Lower leg skin (tissue), 4 donors: ENCODE measurements at regions not wholly inside any gene's neighbourhood (a gene's known extent, or its start where the extent isn't known, plus 50 kb on each side); places are given as distances from the start of the nearest gene placed in this dataset.

Source experiments
- DNase-seq, 2 donors: peaks; one replicate each; pipeline ENCODE4 v3.0.0-alpha.2; 2019; ENCODE audit warnings: low spot score in 2 of 2
- H3K4me3 ChIP-seq: fragments of 200-600 bp; sonication (generic); 2 replicates; pipeline ENCODE4 v1.5.1; 2017; ENCODE audit warnings: mild to moderate bottlenecking, low read depth; ENCODE audit not compliant: poor library complexity, severe bottlenecking
- CTCF ChIP-seq, 3 donors: fragments of 450-650 bp; IDR thresholded peaks; one replicate each; pipeline ENCODE4 v1.5.1; 2016; ENCODE audit warnings: antibody characterized with exemption in 3 of 3, mild to moderate bottlenecking in 3 of 3, moderate library complexity in 2 of 3
- POLR2A ChIP-seq, 2 donors: fragments of 450-650 bp; IDR thresholded peaks; one replicate each; pipeline ENCODE4 v1.6.1; 2016 to 2017; ENCODE audit warnings: antibody characterized with exemption in 2 of 2, mild to moderate bottlenecking in 1 of 2, moderate library complexity in 1 of 2
- whole genome bisulfite sequencing, 2 donors: methylation state at CpG; one replicate each; pipeline ENCODE4 v1.1.5; 2018; 5-methylcytosine and 5-hydroxymethylcytosine counted together
- intact Hi-C: fragments of 100-400 bp; cut with DNase I; formaldehyde crosslinking; loops from one replicate; pipeline ENCODE4 v1.15.0; 2023; ENCODE audit warnings: low total_unique reads

- 69 to 83% methylated on average over 3 of the region's 3 CpGs for WGBS, 2 donors
- no peak overlapping the region for H3K4me3 ChIP-seq
- intact Hi-C loops: no loop called here
- no peak for DNase-seq
- TF ChIP-seq POLR2A (IDR thresholded peaks at IDR 0.05): no peak
- TF ChIP-seq CTCF (IDR thresholded peaks at IDR 0.05): no peak
Observed at GRCh38 chr17:62866471-62866870, 58.4 kb upstream of the MARCHF10 start.

- 89 to 100% methylated on average over 1 of the region's 1 CpG for WGBS, 2 donors
- no peak for DNase-seq
- H3K4me3 ChIP-seq: no peak overlapping the region
- intact Hi-C loops: no loop called here
- TF ChIP-seq CTCF (IDR thresholded peaks at IDR 0.05) (no peak), POLR2A (IDR thresholded peaks at IDR 0.05) (no peak)
Observed at GRCh38 chr17:62865586-62865985, 57.5 kb upstream of the MARCHF10 start.

GRCh38 chr17:62862251-62862650, 54.1 kb upstream of the MARCHF10 start:
- 94 to 100% methylated on average over 2 of the region's 2 CpGs for WGBS, 2 donors
- DNase-seq: no peak
- no peak overlapping the region for H3K4me3 ChIP-seq
- intact Hi-C loops: no loop called here
- TF ChIP-seq CTCF (IDR thresholded peaks at IDR 0.05): no peak
- TF ChIP-seq POLR2A (IDR thresholded peaks at IDR 0.05): no peak

- TF ChIP-seq CTCF (IDR thresholded peaks at IDR 0.05): no peak
- DNase-seq: no peak
- no peak overlapping the region for H3K4me3 ChIP-seq
- intact Hi-C loops: no loop called here
- 75% methylated on average over 8 of the region's 8 CpGs for WGBS, 2 donors
Observed at GRCh38 chr17:62860962-62861873, 53.1 kb upstream of the MARCHF10 start.

- peak in 1 of 2 donors; percentile 25 for DNase-seq
- no peak overlapping the region for H3K4me3 ChIP-seq
- 79 to 82% methylated on average over 3 of the region's 3 CpGs for WGBS, 2 donors
- TF ChIP-seq POLR2A (IDR thresholded peaks at IDR 0.05) (no peak), CTCF (IDR thresholded peaks at IDR 0.05) (no peak)
- intact Hi-C loops: no loop called here
Observed at GRCh38 chr17:62859146-62859545, 51.0 kb upstream of the MARCHF10 start.
